Inferior parietal cortex (tissue), 1 donor: ENCODE measurements at regions not wholly inside any gene's neighbourhood (a gene's known extent, or its start where the extent isn't known, plus 50 kb on each side); places are given as distances from the start of the nearest gene placed in this dataset.
A peak's percentile ranks its signal among the peaks of the same experiment; 100 is the strongest.
"Not testable (repeated sequence)": the region's sequence is repeated elsewhere in the genome, so short reads cannot be mapped to it uniquely, and the experiment has no call there.

Experiments used
- DNase-seq: peaks from one replicate; pipeline ENCODE4 v3.0.0-alpha.2; 2016; ENCODE audit errors: extremely low spot score

GRCh38 chr2:215260097-215260677, 51.7 kb upstream of the ATIC start:
- no peak for DNase-seq

- DNase-seq: no peak
Observed at GRCh38 chr2:215249501-215249900, 62.4 kb upstream of the ATIC start.

GRCh38 chr2:215245919-215246318, 65.9 kb upstream of the ATIC start:
- DNase-seq: not testable (repeated sequence)

DNA sequence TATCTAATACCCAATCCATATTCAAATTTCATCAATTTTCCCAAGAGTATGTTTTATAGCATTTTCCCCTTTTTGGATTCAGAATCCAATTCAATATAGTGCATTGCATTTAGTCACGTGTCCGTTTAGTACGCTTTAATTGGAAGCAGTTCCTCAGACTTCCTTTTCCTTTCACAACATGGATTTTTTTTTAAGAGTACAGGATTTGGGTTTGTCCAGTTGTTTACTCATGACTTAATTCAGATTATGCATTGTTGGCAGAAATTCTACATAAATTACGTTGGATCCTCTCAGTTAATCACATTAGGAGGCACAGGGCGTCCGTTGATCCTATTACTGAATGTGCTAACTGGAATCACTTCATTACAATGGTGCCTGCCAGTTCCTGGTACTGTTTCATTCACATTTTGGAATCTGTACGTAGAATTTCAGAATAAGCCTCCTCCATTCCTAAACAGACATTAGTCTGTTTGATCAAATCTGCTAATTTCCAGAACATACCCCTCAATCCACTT, 70.0 kb upstream of the ATIC start:
- DNase-seq: peak; percentile 57

DNA sequence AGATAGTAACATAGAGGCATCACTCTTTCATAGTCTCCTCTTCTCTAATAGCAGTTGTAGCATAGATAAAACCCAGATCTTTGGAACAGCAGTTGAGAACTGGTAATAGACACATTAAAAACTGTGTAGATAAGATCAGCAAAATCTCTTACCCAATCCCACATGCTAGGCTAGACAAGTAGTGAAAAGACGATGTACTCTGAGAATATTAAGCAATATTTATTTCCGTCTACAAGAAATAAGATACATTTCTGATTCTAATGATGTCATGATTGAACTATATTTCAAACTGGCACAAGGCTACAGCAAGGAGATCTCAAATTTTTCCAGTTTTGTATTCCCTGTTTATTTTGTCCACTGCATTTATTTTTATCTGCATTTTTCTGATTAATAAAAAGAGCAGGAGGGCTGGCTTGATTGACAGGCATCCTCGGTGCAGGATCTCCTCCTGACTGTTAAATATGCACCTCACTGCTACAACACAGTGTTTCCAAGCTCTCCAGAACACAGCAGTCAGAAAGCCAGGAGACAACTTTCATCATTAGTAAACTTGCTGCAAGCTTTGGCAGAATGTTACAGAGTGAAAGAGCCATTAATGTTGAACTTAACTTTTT, 73.3 kb upstream of the ATIC start:
- no peak for DNase-seq

- DNase-seq: no peak
Observed at GRCh38 chr2:215236131-215236530, 75.7 kb upstream of the ATIC start.

- DNase-seq: not testable (repeated sequence)
Observed at GRCh38 chr2:215220221-215220620, 81.8 kb upstream of the ABCA12 start.

- DNase-seq: no peak
Observed at GRCh38 chr2:215218587-215219577, 80.5 kb upstream of the ABCA12 start.

GRCh38 chr2:215216806-215217205, 78.4 kb upstream of the ABCA12 start:
- no peak for DNase-seq

GRCh38 chr2:215215637-215216036, 77.2 kb upstream of the ABCA12 start:
- no peak for DNase-seq

DNA sequence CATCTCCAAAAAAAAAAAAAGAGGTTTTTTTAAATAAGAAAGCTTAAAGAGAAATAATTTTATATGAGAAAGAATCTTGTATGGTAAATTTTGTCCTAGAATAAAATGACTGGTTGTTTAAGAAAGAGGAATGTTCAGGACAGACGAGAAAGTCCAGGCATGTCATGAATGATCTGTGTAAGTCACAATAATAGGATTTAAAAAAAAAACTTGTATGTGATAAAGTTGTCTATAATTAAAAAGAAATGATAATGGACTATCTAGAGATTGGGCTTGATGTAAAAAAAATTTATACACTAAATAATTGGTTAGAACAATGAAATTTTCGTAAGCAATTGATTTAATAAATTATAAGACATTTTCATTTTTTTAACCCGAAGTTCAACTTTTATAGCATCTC, 71.7 kb upstream of the ABCA12 start:
- DNase-seq: no peak

- DNase-seq: no peak
Observed at GRCh38 chr2:215207791-215208367, 69.5 kb upstream of the ABCA12 start.

DNA sequence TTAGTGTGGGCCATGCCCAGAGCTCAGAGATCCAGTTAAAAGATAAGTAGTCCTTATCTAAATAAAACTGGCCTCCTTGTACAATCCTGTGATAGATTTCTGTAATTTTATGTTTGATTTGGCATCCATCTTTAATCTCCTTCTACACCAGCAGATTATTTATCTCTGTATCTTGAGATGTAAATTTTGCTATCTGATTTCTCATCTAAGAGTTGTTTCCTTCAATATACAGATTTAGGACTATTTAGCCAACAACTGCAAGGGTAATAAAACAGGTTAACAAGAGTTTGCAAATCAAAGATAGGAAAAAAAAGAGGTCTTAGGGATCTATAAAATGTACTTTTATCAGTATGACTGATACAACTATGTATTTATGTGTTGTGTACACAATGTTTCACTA, 68.6 kb upstream of the ABCA12 start:
- no peak for DNase-seq

DNA sequence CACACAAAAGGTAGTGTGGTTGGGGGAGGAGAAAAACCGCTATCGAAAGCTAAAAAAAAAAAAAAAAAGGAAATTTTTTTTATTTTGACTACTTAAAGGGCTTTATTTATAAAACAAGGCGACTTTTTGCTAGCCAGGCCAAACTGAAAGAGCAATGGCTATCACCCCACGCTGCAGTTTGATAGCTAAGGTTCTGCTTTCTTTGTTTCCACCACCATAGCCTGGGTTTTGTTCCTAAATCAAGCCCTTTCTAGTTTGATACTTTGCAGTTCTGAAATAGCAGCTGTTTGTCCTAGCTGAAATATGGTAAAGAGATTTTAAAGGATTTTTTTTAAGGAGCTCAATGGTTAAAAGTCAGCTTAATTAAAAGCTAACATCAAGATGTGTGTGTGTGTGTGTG, 67.4 kb upstream of the ABCA12 start:
- DNase-seq: no peak

DNA sequence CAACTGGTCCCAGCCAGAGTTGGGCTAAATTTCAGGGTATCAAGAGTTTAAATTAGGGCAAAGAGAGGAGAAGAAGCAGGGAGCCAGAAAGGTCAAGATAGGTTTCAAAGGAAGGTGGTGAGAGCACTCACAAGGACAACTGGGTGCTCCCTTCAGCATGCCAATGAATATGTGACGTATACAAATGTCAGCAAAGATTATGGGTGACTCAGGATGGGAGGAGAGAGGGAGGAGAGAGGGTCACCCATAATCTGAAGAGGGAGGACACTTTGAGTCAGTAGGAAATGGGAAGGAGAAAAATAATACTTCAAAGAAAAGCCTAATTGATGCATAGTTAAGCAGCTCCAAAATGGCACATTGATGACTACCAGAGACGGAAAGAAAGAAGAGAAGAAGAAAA, 53.1 kb upstream of the ABCA12 start:
- no peak for DNase-seq

DNA sequence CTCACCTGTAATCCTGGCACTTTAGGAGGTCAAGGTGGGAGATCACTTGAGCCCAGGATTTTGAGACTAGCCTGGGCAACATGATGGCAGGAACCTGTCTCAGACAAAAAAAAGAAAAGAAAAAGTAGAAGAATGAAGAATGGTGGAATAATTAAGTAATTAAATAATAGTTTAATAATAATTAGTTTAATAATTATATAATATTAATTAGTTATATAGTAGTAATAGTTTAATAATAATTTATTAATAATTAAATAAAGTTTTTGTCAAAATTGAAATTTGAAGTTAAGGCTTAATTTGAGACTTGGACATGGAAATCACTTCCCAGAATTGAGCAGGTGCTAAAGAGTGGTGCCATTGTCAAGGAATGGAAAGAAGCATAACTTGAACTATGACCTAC, 52.2 kb upstream of the ABCA12 start:
- DNase-seq: no peak

DNA sequence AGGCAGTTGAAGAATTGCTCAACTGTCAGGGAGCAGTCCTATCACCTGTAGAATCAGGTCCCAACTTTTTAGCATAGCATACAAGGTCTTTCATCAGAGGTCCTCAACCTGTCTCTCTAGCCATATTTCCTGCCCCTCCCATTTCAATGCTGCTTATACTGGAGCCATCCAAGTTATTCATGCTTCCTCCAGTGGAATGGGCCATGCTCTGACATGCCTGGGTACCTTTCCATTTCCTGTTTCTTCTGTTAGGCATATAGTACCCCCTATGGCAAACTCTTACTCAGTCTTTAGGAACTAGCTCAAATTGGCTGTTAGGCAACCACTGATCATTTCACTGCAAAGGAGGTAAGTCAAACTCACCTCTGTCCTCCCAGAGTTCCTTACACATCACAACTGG, 51.0 kb upstream of the ABCA12 start:
- no peak for DNase-seq
